GM12872 (cell line): ENCODE measurements at regions not wholly inside any gene's neighbourhood (a gene's known extent, or its start where the extent isn't known, plus 50 kb on each side); places are given as distances from the start of the nearest gene placed in this dataset.

Experiments used
- CTCF ChIP-seq: IDR thresholded peaks from 3 replicates; pipeline ENCODE4 v1.5.1; 2011; ENCODE audit warnings: low read depth, mild to moderate bottlenecking, low read length, moderate library complexity; ENCODE audit not compliant: insufficient read depth

GRCh38 chr3:194928227-194928626 is 242.5 kb downstream of the FAM43A start:
- TF ChIP-seq CTCF: no peak

GRCh38 chr3:194928831-194929577 is 243.3 kb downstream of the FAM43A start:
- TF ChIP-seq CTCF: 0 out of 3 replicates have a peak, but pooled peaks have one; percentile 9

GRCh38 chr3:194929578-194929960 is 243.9 kb downstream of the FAM43A start:
- TF ChIP-seq CTCF: no peak

GRCh38 chr3:194930377-194931204 is 244.9 kb downstream of the FAM43A start:
- no peak for TF ChIP-seq CTCF

- TF ChIP-seq CTCF: no peak
Measured at GRCh38 chr3:194931347-194931746, 245.7 kb downstream of the FAM43A start.

GRCh38 chr3:194931865-194932264 is 246.2 kb downstream of the FAM43A start:
- TF ChIP-seq CTCF: no peak

- TF ChIP-seq CTCF: no peak
Measured at GRCh38 chr3:194933465-194933864, 247.8 kb downstream of the FAM43A start.
